OCI-LY7 (cell line): ENCODE measurements at regions not wholly inside any gene's neighbourhood (a gene's known extent, or its start where the extent isn't known, plus 50 kb on each side); places are given as distances from the start of the nearest gene placed in this dataset.

Experiments used
- EZH2phosphoT487 ChIP-seq: fragments of 200-600 bp; sonication (generic); IDR thresholded peaks from 2 replicates; pipeline ENCODE4 v1.6.1; 2018; ENCODE audit warnings: low read depth, borderline replicate concordance, mild to moderate bottlenecking, mixed run types, antibody characterized with exemption, low read length, moderate library complexity, mixed read lengths
- TF ChIP-seq, protein P1 (sequence below): fragments of 200-600 bp; sonication (generic); conservative IDR thresholded peaks from 2 replicates; pipeline ENCODE4 v1.5.1; 2014; ENCODE audit warnings: mild to moderate bottlenecking, antibody characterized with exemption, low read length, moderate library complexity, mixed read lengths

DNA sequence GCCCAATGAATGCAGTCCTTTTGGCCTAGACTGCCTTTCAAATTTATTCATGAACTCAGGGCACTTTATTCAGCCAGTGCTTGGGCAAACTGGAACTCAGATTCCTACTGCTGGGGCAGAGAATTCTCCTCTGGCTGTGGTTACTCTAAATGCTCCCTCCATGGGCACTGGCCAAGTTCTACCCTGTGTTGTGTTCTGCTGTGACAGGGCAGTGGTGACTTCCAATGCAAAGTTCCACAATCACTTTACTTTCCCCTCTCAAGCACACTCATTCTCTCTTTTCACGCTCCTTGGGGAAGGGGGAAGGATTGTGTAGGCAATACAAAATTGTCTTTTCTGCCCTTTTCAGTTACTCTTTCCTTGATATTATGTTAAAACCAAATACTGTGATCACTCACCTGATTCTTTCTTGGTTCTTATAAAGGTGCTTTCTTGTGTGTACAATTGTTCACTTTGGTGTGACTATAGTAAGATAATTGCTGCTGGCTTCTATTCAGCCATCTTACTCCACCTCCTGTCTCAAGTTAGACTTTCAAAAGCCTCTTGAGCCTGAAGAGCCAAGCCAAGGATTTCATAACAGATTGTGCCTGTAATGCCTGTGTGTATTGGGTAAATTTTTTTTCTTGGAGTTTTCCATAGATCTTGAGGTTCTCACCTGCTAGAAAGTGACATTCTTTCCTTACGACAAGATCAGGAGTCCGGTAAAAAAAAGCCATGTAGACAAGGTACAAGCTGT, 1078.6 kb downstream of the FAM133A start:
- TF ChIP-seq, protein P1, sequence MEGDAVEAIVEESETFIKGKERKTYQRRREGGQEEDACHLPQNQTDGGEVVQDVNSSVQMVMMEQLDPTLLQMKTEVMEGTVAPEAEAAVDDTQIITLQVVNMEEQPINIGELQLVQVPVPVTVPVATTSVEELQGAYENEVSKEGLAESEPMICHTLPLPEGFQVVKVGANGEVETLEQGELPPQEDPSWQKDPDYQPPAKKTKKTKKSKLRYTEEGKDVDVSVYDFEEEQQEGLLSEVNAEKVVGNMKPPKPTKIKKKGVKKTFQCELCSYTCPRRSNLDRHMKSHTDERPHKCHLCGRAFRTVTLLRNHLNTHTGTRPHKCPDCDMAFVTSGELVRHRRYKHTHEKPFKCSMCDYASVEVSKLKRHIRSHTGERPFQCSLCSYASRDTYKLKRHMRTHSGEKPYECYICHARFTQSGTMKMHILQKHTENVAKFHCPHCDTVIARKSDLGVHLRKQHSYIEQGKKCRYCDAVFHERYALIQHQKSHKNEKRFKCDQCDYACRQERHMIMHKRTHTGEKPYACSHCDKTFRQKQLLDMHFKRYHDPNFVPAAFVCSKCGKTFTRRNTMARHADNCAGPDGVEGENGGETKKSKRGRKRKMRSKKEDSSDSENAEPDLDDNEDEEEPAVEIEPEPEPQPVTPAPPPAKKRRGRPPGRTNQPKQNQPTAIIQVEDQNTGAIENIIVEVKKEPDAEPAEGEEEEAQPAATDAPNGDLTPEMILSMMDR: no peak
- TF ChIP-seq EZH2phosphoT487: no peak
